HG03103 (cell line): ENCODE measurements at regions not wholly inside any gene's neighbourhood (a gene's known extent, or its start where the extent isn't known, plus 50 kb on each side); places are given as distances from the start of the nearest gene placed in this dataset.
A peak's percentile ranks its signal among the peaks of the same experiment; 100 is the strongest.
"Not testable (repeated sequence)": the region's sequence is repeated elsewhere in the genome, so short reads cannot be mapped to it uniquely, and the experiment has no call there.

ENCODE experiments used
- ATAC-seq: cut with Tn5 transposase; IDR thresholded peaks from one replicate; pipeline ENCODE4 v1.9.1; 2021; ENCODE audit warnings: low read depth; ENCODE audit not compliant: unreplicated experiment

GRCh38 chr3:102032491-102033383 lies 183.4 kb downstream of the NFKBIZ start:
- no peak for ATAC-seq

GRCh38 chr3:102034639-102035451 lies 185.5 kb downstream of the NFKBIZ start:
- peak; percentile 55 for ATAC-seq

- ATAC-seq = no peak
These were observed 186.7 kb downstream of the NFKBIZ start for GRCh38 chr3:102036017-102036416.

- ATAC-seq = no peak
These were observed 187.2 kb downstream of the NFKBIZ start for GRCh38 chr3:102036472-102036871.

GRCh38 chr3:102037209-102037608 lies 187.9 kb downstream of the NFKBIZ start:
- no peak for ATAC-seq

- no peak for ATAC-seq
These were observed 188.5 kb downstream of the NFKBIZ start for GRCh38 chr3:102037791-102038190.

GRCh38 chr3:102038477-102039142 lies 189.3 kb downstream of the NFKBIZ start:
- peak; percentile 72 for ATAC-seq

- ATAC-seq = not testable (repeated sequence)
These were observed 190.8 kb downstream of the NFKBIZ start for GRCh38 chr3:102040144-102040543.

GRCh38 chr3:102053375-102053989 lies 204.2 kb downstream of the NFKBIZ start:
- ATAC-seq = no peak

- no peak for ATAC-seq
These were observed 205.3 kb downstream of the NFKBIZ start for GRCh38 chr3:102054543-102055080.

- ATAC-seq = peak; percentile 83
These were observed 208.6 kb downstream of the NFKBIZ start for GRCh38 chr3:102057781-102058421.

- ATAC-seq = peak; percentile 57
These were observed 210.0 kb downstream of the NFKBIZ start for GRCh38 chr3:102059145-102059943.

GRCh38 chr3:102060814-102061213 lies 211.5 kb downstream of the NFKBIZ start:
- no peak for ATAC-seq

- ATAC-seq = no peak
These were observed 214.3 kb downstream of the NFKBIZ start for GRCh38 chr3:102063572-102063971.

- ATAC-seq = no peak
These were observed 217.2 kb downstream of the NFKBIZ start for GRCh38 chr3:102066470-102066869.

- ATAC-seq = no peak
These were observed 219.0 kb downstream of the NFKBIZ start for GRCh38 chr3:102068327-102068726.

GRCh38 chr3:102068736-102069135 lies 219.4 kb downstream of the NFKBIZ start:
- ATAC-seq = no peak

- ATAC-seq = no peak
These were observed 219.9 kb downstream of the NFKBIZ start for GRCh38 chr3:102069211-102069662.

GRCh38 chr3:102074946-102075345 lies 225.6 kb downstream of the NFKBIZ start:
- ATAC-seq = no peak
